Coronary artery (tissue), 2 donors: ENCODE measurements at regions not wholly inside any gene's neighbourhood (a gene's known extent, or its start where the extent isn't known, plus 50 kb on each side); places are given as distances from the start of the nearest gene placed in this dataset.

Experiments used
- DNase-seq: peaks from one replicate; pipeline ENCODE4 v3.0.0-alpha.2; 2017; ENCODE audit warnings: low spot score
- H3K27ac ChIP-seq, 2 donors: fragments of 200-600 bp; sonication (generic); one replicate each; pipeline ENCODE4 v1.5.1; 2016 to 2019
- H3K4me3 ChIP-seq: fragments of 200-600 bp; sonication (generic); 2 replicates; pipeline ENCODE4 v1.5.1; 2016; ENCODE audit warnings: mild to moderate bottlenecking, moderate library complexity
- CTCF ChIP-seq: fragments of 200-600 bp; sonication (generic); IDR thresholded peaks from one replicate; pipeline ENCODE4 v1.5.1; 2019; ENCODE audit warnings: antibody characterized with exemption

GRCh38 chr6:95519228-95520037, 57.9 kb upstream of the MANEA start:
- no peak for TF ChIP-seq CTCF
- H3K27ac ChIP-seq, result no peak overlapping the region
- no peak overlapping the region for H3K4me3 ChIP-seq
- DNase-seq, result no peak

GRCh38 chr6:95521181-95521580, 56.2 kb upstream of the MANEA start:
- Histone ChIP-seq H3K27ac (no peak overlapping the region), H3K4me3 (no peak overlapping the region)
- no peak for DNase-seq
- TF ChIP-seq CTCF, result no peak
